ENCODE measurements at regions not wholly inside any gene's neighbourhood (a gene's known extent, or its start where the extent isn't known, plus 50 kb on each side); places are given as distances from the start of the nearest gene placed in this dataset.

DNA sequence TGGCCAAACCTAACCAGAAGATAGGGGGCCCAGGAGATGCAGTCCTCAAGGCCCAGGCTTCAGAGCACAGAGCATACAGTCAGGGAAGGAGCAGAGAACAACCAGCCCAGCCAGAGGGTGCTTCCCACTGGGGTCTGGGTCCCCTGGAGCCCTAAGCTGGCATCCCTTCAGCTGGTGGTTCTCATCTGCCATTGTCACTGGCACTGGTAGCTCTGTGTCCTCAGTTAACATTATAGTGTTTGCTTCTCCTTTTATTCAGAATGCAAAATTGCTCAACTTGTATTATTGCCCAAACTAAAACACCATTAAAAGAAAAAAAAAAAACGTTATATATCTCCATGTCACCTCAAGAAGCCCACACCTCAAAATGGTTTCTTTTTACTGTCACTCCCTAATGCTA, 219.2 kb downstream of the ENC1 start:
- no peak for FAIRE-seq

DNA sequence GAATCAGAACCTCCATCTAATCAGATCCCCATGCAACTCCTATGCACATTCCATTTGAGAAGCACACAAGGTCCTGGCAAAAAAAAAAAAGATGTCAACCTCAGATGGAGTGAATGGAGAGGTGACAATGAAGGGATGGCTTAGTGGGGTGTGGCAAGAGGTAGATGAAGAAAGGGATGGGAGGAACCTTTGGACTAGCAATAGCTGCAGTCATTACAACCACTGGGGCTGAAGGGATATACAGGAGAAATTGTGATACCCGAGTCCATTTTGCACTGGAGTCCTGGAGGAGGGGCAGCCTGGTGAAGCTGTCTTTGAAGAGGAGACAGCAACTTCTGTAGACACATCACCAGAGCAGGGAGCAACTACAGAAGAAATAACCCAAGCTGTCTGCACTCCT, 219.6 kb downstream of the ENC1 start:
- no peak for FAIRE-seq

DNA sequence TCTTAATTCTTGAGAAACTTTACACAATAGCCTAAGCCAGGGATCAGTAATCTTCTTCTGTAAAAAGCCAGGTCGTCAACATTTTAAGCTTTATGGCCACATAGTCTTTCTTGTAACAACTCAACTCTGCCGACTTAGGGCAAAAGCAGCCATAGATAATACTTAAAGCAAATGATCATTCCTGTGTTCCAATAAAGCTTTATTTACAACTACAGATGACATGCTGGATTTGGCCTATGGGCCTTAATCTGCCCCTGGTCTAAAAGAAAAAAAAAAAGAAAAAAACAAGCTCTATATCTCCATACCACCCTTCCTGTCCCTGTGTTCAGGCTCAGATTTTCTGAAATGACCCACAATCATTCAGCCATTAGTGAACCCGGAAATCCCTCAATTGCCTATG, 220.3 kb downstream of the ENC1 start:
- FAIRE-seq = no peak

DNA sequence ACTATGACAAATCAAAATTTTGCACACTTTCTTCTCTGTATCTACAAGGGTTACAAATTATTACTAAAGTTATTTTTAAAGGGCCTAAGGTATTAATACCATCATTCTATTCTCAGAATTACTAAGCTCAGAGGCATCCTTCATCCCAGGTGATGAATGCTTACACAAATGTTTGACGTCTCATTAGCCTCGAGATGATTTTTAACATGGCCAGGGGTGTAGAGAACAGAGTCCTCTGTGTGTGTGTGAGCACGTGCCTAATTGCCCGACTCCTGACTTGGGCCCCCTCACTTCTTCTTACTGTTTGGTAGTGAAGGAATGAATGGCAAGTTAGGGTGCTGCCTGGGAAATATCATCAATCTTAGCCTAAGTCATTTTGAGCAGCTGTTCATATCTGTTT, 221.1 kb downstream of the ENC1 start:
- FAIRE-seq = no peak

DNA sequence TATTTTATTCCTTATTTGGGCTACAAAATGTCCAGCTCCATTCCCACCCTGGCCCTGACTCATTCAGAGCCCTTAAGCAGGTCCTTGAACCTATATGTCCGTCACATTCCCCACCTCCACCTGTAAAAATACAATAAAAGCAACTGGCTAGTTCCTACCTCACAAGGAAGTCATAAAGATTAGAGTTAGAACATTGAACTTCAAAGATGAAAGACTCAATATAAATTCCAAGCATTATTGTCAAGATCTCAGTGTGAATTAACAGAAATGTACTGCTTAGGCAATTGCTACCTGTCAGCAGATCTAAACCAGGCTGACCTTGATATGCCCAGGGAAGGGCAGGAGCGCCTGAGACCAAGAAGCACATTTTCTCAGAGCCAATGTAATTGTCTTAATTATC, 221.8 kb downstream of the ENC1 start:
- no peak for FAIRE-seq

DNA sequence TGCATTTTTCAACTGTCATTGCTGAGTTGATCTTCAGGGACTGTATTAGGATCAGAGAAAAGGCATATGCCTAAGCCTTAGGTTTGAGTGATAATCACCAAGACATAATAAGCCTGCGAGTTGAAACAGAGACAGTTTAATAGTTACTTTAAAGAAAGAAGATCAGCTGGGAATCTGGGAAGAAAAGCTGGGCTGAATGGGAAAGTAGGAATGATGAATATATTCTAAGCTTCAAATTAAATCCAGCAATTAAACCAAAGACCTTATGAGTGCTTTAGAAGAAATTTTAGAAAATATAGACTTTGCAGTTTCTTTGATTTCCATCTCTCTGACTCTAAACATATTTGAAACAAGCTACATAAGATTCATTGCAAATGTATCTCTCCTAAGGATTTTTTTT, 222.3 kb downstream of the ENC1 start:
- FAIRE-seq = no peak

DNA sequence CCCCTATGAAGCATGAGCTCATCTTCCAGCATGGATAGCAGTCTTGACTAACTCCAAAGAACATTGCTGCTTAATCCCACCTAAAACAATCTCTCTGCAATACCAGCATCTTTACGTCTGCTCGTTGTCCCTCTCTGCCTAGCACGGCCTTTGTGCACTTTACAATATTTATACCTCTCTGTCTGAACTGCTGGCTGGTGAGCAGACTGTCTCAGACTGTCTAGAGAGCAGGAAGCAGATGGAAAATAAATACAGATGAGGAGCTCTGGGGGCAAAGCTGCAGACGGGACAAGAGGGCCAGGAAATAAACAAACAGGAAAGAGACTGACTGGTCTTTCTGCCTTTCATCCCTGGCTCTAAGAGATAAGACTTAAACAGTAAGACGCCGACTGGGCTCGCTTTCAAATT, 224.8 kb downstream of the ENC1 start:
- no peak for FAIRE-seq

DNA sequence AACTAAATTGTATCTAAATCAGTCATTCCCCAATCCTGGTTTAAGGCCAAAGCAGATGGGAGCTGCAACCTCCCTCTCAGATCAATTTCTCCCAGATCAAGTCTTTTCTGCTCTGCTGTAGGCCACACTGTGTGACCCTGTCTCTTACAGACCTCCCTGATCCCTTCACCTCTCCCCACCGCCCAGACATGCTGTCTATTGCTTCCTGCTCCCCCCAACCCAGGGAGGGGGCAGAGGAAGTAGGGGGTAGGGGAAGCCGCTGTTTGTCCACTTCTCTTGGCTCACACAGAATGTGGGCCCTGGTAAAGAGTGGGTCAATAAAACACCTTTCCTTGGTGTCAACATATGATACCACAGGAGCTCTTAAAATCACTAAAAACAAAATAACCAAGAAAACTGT, 226.3 kb downstream of the ENC1 start:
- no peak for FAIRE-seq

DNA sequence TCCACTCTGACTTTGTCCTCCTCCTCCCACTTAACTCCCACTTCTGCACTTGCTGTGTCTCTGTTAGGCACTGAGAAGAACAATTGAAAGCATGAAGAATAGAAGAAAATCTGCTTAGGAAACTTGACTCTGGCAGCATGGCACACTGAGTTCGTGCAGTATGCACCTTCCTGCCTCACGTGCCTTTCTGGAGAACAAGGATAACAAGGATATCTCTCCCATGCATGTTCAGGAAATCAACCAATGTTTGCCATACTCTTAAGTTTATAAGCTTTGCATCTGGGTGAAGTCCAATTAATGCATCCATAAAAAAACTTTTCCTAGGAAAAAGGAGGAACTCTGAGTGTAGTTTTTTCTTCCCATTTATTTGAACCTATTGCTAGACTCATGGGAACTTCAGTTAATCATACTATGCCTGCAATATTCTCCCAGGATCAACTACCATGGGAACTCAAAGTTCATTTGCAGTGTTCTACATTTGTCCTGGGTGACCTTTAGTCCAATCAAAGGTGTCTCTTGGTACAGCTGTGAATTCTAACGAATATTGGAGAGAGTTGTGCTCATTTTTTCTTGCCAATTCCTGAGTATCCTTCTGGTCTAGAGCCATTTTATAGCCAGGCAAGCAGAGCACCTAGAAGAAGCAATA, 227.0 kb downstream of the ENC1 start:
- no peak for FAIRE-seq

DNA sequence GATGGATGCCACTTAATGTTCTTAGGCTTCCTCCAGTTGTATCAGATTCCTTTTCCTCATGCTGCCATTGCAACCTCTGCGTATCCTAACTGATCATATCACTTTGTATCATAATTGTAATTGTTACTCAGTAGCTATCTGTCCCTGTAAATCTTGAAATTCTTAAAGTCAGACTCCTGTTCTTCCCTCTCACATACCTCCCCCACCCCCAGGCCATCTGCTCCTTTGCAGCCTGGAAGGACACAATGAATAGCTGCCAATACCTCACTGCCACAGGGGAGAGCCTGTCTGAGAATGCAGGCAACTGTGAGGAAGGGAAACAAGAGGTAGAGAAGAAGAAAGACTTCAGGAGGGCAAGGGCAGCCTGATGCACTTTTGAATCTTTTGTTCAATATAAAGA, 228.5 kb downstream of the ENC1 start:
- FAIRE-seq = no peak

DNA sequence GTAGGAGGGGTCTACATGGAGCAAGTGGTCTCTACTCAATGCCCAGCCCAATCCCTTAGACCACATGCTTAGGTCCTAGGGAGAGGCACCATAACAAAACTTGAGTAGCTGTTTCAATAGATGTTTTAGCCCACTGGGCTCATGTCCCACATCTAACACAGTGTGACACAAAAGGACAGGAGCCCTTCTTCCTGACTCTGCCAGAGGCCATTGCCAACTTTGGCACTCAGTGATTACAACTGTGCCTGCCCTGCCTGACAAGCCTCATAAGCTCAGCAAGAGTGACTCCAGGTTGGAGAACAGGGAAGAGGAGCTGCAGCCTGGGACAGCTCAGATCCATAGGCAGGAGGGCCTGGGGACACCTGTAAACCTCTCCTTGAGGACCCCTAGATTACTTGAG, 230.8 kb downstream of the ENC1 start:
- no peak for FAIRE-seq

DNA sequence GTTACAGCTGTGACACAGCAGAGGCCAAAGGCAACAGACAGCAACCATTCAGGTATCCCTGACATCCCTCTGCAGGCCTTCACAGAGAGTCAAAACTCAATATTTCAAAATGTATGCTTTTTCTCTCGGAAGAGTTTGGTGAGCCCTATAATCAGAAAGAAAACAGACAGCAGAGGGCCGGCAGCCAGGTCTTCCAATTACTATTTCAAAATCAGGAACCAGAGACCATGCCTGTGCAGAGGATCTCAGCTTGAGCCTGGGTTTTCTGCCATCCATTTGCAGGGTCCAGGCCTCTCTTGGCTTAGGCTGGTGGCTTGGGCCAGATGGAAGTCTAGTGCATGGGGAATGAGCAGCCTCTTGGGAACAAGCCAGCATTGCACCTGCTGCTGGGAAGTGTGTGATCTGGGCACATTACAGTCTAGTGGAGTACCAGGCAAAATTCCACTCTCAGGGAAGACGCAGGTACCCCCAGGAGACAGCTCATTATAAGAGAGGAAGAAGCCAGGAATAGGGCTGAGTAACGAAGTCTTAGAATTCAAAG, 231.3 kb downstream of the ENC1 start:
- FAIRE-seq = no peak

DNA sequence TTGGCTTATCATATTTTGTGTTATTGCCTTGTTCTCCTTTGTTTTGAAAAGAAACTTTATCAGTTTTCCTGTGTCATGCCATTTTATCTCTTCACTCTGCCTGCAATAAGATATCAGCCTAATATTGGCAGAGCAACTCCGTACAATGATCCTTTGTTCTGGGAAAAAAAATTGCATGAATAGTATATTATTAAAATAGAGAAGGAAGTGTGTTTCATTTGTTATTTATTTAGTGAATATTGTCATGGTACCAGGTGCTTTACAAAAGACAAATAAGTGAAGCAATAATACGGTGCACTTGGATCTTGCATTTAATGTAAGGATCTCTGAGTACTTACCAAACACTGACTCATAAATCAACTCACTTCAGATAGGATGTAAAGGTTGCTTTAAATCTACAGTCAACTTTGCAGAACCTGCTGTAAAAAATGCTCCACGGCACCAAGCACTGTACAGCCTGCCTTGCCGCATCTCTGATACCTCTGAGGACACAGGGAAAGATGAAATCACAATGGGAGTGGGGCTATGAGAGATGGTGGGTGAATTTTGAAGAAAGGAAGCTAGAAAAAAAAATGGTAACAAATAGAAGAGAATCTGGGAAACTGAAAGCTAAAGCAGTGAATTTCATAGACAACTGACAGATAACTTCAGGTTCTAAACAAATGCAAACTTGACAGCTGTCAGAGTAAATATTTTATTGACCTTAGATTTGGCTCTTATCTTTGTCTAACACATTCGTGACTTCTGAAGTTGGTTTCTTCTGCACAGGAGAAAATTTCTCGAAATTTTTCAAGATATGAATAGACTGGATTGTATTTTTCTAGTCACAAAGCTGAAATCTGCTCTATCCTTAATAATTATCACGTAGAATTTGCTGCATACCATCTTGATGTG, 232.1 kb downstream of the ENC1 start:
- FAIRE-seq = no peak

DNA sequence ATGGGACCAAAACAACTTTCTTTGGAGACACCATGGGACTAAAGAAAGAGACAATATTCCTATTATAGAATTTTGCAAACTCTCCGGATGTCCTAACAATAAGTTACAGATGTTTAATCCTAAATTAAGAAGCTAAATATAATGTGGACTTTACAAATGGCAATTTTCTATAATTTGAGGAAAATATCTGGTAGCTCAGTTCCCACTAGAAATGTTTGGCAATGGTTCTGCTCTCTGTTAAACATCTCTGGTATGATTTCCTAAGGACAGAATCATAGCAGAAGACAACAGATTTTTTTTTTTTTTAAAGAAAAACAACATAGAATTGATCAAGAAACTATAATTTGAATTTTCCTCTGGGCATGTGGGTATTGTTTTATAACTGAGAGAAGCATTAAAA, 232.8 kb downstream of the ENC1 start:
- FAIRE-seq = no peak

DNA sequence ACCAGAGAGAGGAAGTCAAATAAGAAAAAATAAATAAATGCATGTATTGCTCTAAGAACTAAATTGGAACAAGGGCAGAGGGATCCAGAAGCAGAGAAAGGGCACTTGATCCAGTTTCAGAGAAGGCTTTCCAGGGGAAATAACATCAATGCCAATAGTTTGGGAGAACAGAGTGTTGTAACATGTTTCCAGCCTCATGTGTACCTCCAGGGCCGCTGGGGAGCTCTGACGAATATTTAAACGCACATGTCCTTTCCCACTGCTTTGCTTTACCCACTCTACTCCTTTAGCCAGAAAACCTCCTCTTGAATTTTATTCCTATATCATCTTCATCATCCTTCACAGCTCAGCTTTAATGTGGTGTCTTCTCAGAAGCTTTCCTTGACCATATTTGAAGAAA, 233.7 kb downstream of the ENC1 start:
- no peak for FAIRE-seq

DNA sequence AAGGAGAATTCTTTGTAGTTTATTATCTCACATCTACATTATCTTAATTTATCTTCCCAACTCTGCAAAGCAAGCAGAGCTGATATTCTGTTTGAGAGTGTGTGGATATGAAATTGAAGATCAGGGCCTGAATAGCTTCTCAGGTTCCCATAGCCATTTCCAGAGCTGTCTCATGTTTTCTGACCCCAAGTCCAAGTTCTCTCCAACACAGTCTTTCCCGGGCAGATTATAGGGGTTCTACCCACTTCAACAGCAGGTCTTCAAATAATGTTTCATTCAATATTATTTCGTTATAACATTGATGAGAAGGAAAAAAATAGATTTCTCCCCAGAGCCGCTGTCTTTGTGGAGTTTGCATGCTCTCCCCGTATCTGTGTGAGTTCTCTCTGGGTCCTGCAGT, 234.9 kb downstream of the ENC1 start:
- FAIRE-seq = no peak

DNA sequence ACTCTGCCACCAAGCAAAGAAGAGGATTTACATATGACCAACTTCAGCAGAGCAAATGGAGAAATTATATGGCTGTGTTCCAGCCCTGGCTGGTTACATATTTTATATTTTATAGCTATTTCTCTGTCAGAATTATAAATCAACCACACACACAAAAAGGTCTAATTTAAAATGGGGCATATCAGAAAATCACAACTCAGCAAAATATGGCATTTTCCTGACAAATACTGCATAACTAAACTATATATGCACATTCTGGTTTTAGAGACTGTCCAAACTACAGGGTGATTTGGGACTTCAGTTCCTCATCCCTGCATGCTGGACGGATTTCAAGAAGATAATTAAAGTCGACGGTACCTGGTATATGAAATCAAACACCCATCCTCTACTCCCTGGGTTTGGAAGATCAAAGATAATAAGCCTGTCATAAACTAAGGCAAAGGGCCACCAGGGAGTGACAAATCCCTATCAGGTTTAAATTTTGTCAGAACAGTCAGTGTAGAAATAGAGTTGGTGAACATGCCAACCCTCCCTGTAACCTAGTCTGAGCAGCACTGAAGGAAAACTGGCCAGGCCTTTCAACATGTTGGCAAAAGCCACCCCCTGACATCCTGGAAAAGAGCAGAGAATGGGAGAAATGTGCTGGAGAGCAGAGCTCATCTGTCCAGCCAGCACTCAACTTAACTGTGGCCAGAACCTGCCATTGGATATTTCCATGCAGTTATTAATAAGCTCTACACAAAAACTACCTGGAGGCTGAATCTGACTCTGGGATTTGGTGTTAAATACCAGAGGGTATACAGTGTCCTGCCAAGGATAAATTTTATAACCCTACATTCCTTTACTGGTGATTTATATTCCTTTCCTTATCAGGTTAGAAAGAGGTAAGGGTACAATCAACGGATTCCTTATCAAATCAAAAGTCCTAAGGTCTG, 235.7 kb downstream of the ENC1 start:
- FAIRE-seq = no peak

DNA sequence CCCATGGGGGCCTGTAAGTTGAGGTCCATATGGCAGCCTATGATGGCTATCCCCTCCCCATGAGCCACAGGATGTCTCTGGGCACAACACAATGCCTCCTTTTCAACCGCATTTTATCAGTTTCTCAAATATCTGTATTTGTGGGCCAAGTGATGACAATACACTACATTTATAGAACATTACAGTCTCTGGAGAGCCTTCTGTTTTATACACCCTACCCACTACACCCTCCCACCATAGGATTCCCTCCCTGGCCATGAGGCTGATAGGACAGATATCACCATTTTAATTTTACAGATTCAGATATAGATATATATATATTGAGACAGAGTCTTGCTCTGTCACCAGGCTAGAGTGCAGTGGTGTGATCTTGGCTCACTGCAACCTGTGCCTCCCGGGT, 236.8 kb downstream of the ENC1 start:
- no peak for FAIRE-seq

DNA sequence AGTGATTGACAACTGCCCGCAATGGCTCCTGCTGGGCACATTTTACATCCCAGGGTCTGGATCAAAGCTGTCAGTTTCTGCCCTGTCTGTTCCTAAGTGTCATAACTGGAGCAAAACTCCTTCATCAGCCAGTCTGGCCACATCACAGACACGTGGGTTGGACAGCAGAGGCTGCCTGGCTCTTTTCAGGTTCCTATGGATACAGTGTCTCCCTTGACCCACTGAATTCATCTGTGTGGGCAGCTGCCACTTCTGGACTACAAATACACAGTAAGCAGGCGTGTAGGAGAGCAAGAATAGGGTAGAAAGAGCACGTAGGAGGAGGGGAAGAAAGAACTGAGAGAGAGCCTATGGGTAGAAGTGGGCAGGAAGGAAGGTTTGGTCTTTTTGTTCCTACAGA, 238.0 kb downstream of the ENC1 start:
- FAIRE-seq = no peak

DNA sequence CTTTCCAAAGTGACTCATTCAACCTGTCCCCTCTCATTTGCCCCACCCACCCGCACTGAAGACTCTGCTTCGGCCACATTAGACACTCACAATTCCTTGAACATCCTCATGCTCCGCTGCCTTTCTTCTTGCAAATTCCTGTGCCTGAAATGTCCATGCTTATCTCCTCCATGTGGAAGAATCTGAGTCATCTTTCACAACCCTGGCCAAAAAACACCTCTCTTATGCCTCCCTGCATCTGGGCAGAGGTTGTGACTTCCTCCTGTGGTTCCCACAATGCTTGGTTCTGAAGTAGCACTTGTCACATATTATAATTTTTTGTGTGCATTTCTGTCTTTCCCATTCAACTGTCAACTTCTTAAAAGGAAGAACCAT, 238.6 kb downstream of the ENC1 start:
- no peak for FAIRE-seq

DNA sequence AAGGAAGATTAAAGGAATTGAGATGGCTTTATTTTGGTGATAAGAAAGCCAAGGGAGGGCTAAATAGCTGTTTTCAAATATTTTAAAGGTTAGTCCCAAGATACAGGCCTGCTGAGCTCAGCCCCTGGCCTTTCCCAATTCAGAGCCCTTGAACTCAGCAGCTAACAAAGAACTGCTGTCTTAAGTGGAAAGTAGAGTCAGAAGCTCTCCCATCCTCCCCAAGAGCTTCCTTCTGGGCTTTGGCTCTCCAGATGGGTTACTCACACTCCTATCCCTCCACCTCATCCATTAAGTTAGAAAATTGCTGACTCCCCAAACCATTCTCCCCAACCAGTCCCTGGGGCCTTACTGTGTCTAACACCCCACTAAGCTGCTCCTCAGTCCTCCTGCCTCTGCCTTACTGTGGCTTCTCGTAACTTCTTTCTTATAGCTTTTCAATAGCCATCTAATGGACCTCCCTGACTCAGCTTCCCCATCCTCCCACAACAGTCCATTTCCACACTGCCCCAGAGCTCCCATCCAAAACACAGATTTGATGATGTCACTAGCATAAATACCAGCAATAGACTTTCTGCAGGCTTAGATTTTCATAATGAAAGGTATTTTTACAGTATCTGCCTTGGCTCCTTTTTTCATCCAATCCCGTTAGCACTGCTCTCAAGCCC, 239.1 kb downstream of the ENC1 start:
- no peak for FAIRE-seq

DNA sequence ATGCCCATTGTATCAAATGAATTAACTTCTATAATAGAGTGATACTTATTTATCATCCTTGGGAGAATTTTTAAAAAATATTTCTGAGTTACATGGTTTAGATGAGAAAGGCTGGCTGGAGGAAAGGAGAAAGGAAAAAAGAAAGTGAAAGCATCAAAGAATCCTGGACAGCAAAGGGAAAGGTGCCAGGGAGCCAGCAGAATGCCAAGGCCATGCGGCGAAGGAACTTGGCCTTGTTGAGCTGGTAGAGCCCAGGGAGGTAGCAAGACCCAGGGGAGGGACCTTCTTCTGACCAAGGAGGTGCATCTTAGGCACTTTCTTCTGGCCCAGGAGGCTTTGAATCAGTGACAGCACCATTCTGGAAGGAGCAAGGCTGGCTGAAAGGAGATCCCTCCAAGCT, 240.5 kb downstream of the ENC1 start:
- no peak for FAIRE-seq
